GM12891 (cell line): ENCODE measurements at regions not wholly inside any gene's neighbourhood (a gene's known extent, or its start where the extent isn't known, plus 50 kb on each side); places are given as distances from the start of the nearest gene placed in this dataset.

Experiments used
- DNase-seq: peaks from one replicate; pipeline ENCODE4 v3.0.0; 2011; ENCODE audit warnings: low spot score; ENCODE audit not compliant: insufficient read length
- FAIRE-seq: peaks from 2 replicates; lab custom pipeline; 2011; peaks lifted over from hg19 to GRCh38; lab: Jason Lieb, UNC
- PAX5 ChIP-seq: IDR thresholded peaks from 2 replicates; pipeline ENCODE4 v1.6.1; 2011; ENCODE audit warnings: low read length, moderate library complexity, mild to moderate bottlenecking; ENCODE audit not compliant: insufficient read depth, severe bottlenecking
- POLR2A ChIP-seq: IDR thresholded peaks from 2 replicates; pipeline ENCODE4 v1.6.1; 2011; ENCODE audit warnings: low read depth, low read length, control low read depth
- POLR2AphosphoS5 ChIP-seq: IDR thresholded peaks from 2 replicates; pipeline ENCODE4 v1.6.1; 2011; ENCODE audit warnings: low read depth, low read length, control low read depth
- POU2F2 ChIP-seq: IDR thresholded peaks from 2 replicates; pipeline ENCODE4 v1.6.1; 2011; ENCODE audit warnings: low read depth, mild to moderate bottlenecking, control low read depth, low read length, moderate library complexity
- SPI1 ChIP-seq: IDR thresholded peaks from 2 replicates; pipeline ENCODE4 v1.6.1; 2011; ENCODE audit warnings: low read depth, low read length, control low read depth
- TAF1 ChIP-seq: IDR thresholded peaks from 2 replicates; pipeline ENCODE4 v1.6.1; 2011; ENCODE audit warnings: low read depth, low read length, control low read depth

DNA sequence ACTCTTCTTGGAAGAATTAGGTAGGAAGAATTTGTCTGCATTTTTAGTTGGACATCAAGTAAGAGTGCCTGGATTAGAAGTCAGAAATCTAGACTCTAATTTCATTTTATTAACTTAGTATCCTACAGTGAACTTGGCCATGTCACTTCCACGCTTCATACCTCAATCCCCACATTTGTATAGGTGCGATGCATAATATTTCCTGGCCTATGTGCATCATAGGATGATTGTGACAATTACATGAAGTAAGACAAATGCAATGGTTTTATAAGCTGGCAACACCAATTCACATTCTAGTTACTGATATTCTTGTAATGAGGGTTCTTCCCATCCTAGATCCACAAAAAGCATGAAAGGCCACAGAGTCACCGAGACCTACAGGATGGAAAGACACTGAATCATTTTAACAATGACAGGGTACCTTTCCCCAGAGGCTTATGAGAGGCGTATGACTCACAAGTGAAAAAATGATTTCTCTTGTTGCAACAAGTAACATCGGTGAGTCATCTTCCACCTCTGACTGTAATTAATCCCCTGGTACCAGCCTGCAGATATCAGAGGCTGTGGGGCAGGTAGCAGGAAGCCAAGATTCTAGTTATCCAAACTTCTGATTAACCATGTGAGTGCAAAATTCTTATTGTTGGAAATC lies 56.0 kb upstream of the OR5AK2 start:
- no peak for FAIRE-seq
- no peak for TF ChIP-seq PAX5
- TF ChIP-seq SPI1, result no peak
- no peak for TF ChIP-seq TAF1
- TF ChIP-seq POLR2A, result no peak
- no peak for TF ChIP-seq POLR2AphosphoS5
- TF ChIP-seq POU2F2, result no peak
- DNase-seq, result no peak

DNA sequence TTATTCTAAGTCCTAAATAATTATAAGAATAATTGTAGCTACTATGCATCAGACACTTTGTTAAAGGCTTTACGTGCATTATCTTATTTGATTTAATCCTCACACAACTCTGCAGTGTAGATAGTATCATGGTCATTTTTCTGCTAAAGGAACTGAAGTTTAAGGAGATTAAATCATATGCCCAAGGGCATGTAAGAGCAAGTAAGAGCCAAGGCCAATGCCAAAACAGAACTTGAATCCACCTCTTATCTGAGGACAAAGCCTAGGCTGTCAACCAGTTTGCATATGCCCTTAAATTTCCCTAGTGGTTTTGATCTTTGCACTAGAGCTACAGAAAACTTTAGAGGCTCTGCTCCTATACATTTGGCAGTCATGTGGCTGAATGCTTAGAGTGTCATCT lies 65.6 kb upstream of the OR5AK2 start:
- no peak for FAIRE-seq
- TF ChIP-seq POLR2AphosphoS5, result no peak
- TF ChIP-seq POLR2A, result no peak
- TF ChIP-seq PAX5, result no peak
- no peak for TF ChIP-seq SPI1
- TF ChIP-seq TAF1, result no peak
- TF ChIP-seq POU2F2, result no peak

DNA sequence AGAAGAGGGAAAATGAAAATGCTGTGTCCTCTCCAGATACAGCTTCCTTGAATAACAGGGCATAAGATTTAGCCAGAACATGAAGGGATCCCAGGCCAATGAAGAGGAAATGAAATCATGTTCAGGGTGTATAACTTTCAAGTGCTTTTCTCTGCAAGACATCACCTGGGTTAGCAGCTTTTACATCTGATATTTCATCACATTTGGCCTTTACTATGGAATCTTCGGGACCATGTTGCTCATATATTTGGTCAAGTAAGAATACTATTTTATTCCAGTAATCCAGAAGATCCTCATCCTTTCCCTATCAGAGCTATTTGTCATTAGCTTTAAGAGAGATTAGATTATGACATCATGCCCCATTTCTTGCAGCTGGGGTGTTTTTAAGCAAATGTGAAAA lies 66.3 kb upstream of the OR5AK2 start:
- FAIRE-seq, result no peak
- TF ChIP-seq SPI1 (no peak), POLR2AphosphoS5 (no peak), POU2F2 (no peak), PAX5 (no peak)
- no peak for DNase-seq

More for the DNA sequence above, 65.6 kb upstream of the OR5AK2 start:
- DNase-seq, result no peak

DNA sequence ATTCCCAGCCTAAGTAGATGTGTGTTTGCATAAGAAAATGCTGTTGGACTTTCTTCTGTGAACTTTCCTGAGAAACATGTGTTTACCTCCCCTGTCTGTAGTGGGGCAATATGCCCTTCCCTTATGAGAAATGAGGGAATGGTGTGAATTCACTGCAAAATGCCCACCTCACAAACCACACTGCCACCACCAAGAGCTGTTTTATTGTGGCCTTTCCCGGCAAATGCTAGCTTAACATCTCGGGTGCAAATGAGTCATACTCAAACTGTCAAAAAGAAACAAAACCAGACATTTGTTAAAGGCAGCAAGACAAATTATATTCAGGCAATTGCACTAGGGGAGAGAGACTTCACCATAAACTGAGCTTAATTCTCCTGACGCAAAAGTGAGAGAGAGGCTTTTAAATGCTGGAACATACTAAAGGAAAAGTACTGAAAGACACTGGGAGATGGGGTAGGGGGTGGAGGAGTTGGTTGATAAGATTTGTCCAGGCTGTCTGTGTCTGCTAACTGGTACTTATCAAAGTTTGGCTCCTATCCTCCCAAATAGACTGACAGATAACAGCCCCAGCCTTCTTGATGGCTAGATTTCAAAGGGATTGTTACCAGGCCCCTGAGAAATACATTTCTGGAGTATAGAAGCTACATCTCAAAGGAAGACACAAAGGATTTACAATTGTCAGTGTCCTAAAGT lies 70.9 kb upstream of the OR5AK2 start:
- TF ChIP-seq PAX5, result no peak
- no peak for TF ChIP-seq POLR2AphosphoS5
- no peak for TF ChIP-seq POLR2A
- TF ChIP-seq POU2F2, result no peak
- no peak for TF ChIP-seq SPI1
- no peak for TF ChIP-seq TAF1
- DNase-seq (no peak), FAIRE-seq (no peak)

DNA sequence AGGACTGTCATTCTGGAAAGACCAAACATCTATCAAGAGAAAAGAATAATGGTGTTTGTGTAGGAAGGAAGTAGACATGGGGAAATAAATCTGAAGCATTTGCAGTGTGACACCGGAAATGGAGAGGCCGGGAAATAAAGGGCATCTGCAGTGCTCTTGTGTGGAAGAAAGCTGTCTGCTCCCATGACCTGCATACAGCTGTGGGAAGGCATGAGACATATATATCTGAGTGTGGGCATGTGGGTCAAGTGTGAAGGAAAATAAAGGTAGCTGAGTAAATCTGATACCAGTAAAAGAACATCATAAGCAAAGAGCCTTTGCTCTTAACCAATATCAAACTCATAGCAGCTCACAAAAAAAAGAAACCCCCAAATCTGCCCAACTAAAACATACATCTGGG lies 72.1 kb upstream of the OR5AK2 start:
- no peak for DNase-seq
- TF ChIP-seq POLR2AphosphoS5 (no peak), SPI1 (no peak), POLR2A (no peak), POU2F2 (no peak), PAX5 (no peak), TAF1 (no peak)
- FAIRE-seq, result no peak

DNA sequence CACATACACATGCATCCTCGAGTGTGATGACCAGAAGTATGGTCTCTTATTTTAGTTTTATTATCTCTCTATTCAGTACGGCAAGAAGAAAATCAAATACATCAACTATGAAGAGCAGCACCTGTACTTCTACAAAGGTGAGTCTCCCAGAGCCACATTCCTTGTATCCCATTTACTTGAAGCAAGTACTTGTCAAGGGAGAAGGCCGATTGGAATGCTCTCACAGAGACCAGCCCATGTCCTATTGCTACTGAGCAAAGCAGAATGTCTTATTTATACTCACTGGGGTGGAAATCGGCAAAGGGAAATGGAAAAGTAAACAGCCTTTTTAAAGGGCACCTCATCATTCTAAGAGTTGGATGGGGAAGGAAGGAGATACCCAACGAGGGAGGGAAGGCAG lies 72.6 kb upstream of the OR5AK2 start:
- TF ChIP-seq POLR2AphosphoS5, result no peak
- TF ChIP-seq TAF1, result no peak
- TF ChIP-seq POLR2A, result no peak
- TF ChIP-seq PAX5, result no peak
- no peak for TF ChIP-seq SPI1
- TF ChIP-seq POU2F2, result no peak
- DNase-seq (no peak), FAIRE-seq (no peak)

DNA sequence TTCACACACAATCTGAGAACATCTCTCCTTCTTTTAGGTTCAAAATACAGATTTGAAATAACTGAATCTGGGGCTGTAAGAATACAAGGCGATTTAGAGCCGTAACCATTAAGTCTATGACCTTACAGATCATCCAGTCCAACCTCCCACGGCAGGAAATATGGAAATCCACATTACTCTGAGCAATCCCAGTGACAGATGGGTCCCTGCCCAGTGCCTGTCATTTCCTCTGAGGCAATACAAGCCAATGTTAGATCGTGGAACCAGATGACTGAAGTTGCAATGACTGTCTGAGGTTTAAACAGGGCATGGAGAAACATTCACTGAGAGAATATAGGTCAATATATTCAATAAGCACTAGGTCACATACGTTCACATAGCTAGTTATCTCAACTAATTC lies 77.4 kb upstream of the OR5AK2 start:
- DNase-seq (no peak), FAIRE-seq (no peak)
- TF ChIP-seq POLR2A (no peak), POLR2AphosphoS5 (no peak), POU2F2 (no peak), TAF1 (no peak), SPI1 (no peak)

DNA sequence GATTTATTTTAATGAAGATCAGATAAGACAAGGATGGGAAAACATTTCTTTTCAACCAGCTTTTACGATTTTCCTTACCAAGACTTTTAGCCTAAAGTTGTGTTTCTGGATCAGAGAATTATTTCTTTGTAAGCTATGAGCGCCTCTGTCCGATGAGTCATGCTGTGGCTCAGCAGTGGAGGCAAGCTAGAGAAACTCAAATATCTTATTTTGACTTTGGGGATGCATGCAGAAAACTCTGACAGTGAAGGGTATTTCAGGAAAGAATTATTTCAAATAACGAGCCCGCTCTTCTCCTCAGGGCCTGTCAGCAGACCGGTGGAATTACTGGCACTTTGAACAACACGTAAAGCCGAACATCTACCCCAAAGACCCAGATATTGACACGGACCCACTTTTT lies 77.9 kb upstream of the OR5AK2 start:
- no peak for FAIRE-seq

DNA sequence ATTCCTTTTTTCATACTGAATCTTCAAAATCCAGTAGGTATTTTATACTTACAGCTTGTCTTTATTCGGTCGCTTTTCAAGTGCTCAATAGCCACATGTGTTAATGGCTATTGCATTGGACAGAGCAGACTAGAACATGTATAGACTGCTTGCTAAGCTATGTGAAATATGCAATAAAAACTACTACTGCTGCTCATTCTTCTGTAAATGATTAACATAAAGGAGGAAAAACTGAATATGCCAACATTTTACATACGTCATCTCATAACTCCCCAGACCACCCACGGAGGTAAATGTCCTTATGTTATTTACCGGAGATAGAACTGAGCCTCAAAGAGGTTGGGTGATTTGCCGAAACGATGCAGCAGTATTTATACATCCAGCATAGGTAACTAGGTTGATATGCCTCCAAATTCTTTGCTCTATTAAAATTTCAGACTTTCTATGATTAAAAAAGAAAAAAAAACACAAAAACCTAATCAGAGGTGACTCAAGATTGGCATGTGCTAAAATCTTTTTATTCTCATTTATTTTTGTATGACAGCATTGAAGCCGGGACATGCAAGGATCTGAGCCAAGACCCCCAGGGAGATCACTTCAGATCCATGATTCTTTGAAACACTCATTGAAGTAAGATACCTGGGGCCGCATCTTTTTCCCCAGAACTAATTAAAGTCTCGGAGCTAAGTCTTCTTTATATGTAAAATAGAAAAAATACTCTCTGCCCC lies 78.5 kb upstream of the OR5AK2 start:
- DNase-seq (no peak), FAIRE-seq (no peak)

More for the DNA sequence above, 77.9 kb upstream of the OR5AK2 start:
- no peak for TF ChIP-seq POLR2AphosphoS5
- no peak for DNase-seq

More for the DNA sequence above, 78.5 kb upstream of the OR5AK2 start:
- no peak for TF ChIP-seq POLR2AphosphoS5
- TF ChIP-seq TAF1, result no peak
- TF ChIP-seq POU2F2, result no peak
- no peak for TF ChIP-seq SPI1
- TF ChIP-seq POLR2A, result no peak
- TF ChIP-seq PAX5, result no peak
